ENCODE measurements at regions not wholly inside any gene's neighbourhood (a gene's known extent, or its start where the extent isn't known, plus 50 kb on each side); places are given as distances from the start of the nearest gene placed in this dataset.

GRCh38 chr4:160276785-160277325 lies 1174.0 kb downstream of the RAPGEF2 start:
- no peaks in the 10 kb centered on the region for H3K36me3 ChIP-seq (ENCODE audit: control insufficient read depth, insufficient read depth, low read length)
- H3K9me3 ChIP-seq (ENCODE audit: control insufficient read depth, insufficient read depth, low read depth, low read length): no peaks in the 10 kb centered on the region
- no peak overlapping the region for H3K27ac ChIP-seq (ENCODE audit: insufficient read depth, low read length)
- no peaks in the 10 kb centered on the region for H4K20me1 ChIP-seq (ENCODE audit: control insufficient read depth, extremely low read depth, insufficient read depth, low read length)
- H3K4me3 ChIP-seq (replicated peaks in 1 of 4; ENCODE audit: control extremely low read depth in 1 of 4, insufficient read depth in 1 of 4, low read depth in 3 of 4, low read length in 4 of 4): no peak overlapping the region
- no peak overlapping the region for H3K9ac ChIP-seq (ENCODE audit: insufficient read depth, low read length)
- no peaks in the 10 kb centered on the region for H3K79me2 ChIP-seq (ENCODE audit: control insufficient read depth, insufficient read depth, low read length)
- no peak for DNase-seq (ENCODE audit: low read depth in 2 of 2)
- H3K4me2 ChIP-seq (ENCODE audit: extremely low read depth, insufficient read depth, low read length): no peak overlapping the region
- no peaks in the 10 kb centered on the region for H3K4me1 ChIP-seq (ENCODE audit: control insufficient read depth, extremely low read depth, insufficient read depth, low read length)
- TF ChIP-seq EZH2 (IDR thresholded peaks at IDR 0.05; ENCODE audit: low read length, missing control alignments) (no peak), CTCF (conservative IDR thresholded peaks at IDR 0.05 in 1 of 2, IDR thresholded peaks at IDR 0.05 in 1 of 2; ENCODE audit: low read depth in 1 of 2, low read length in 2 of 2) (no peak)
- H2AFZ ChIP-seq (ENCODE audit: low read length): no peak overlapping the region
- no peaks in the 10 kb centered on the region for H3K27me3 ChIP-seq (ENCODE audit: control insufficient read depth, insufficient read depth, low read length)

- Histone ChIP-seq H3K4me3 (replicated peaks in 1 of 4; ENCODE audit: control extremely low read depth in 1 of 4, insufficient read depth in 1 of 4, low read depth in 3 of 4, low read length in 4 of 4) (no peak overlapping the region), H3K4me1 (ENCODE audit: control insufficient read depth, extremely low read depth, insufficient read depth, low read length) (no peaks in the 10 kb centered on the region), H4K20me1 (ENCODE audit: control insufficient read depth, extremely low read depth, insufficient read depth, low read length) (no peaks in the 10 kb centered on the region), H2AFZ (ENCODE audit: low read length) (no peak overlapping the region), H3K9me3 (ENCODE audit: control insufficient read depth, insufficient read depth, low read depth, low read length) (no peaks in the 10 kb centered on the region), H3K27me3 (ENCODE audit: control insufficient read depth, insufficient read depth, low read length) (no peaks in the 10 kb centered on the region), H3K9ac (ENCODE audit: insufficient read depth, low read length) (no peak overlapping the region), H3K79me2 (ENCODE audit: control insufficient read depth, insufficient read depth, low read length) (no peaks in the 10 kb centered on the region), H3K4me2 (ENCODE audit: extremely low read depth, insufficient read depth, low read length) (no peak overlapping the region), H3K27ac (ENCODE audit: insufficient read depth, low read length) (no peak overlapping the region), H3K36me3 (ENCODE audit: control insufficient read depth, insufficient read depth, low read length) (no peaks in the 10 kb centered on the region)
- TF ChIP-seq CTCF (conservative IDR thresholded peaks at IDR 0.05 in 1 of 2, IDR thresholded peaks at IDR 0.05 in 1 of 2; ENCODE audit: low read depth in 1 of 2, low read length in 2 of 2) (no peak), EZH2 (IDR thresholded peaks at IDR 0.05; ENCODE audit: low read length, missing control alignments) (no peak)
- no peak for DNase-seq (ENCODE audit: low read depth in 2 of 2)
Measured at GRCh38 chr4:160283081-160283480, 1180.2 kb downstream of the RAPGEF2 start.

- Histone ChIP-seq H3K27ac (ENCODE audit: insufficient read depth, low read length) (no peak overlapping the region), H3K4me2 (ENCODE audit: extremely low read depth, insufficient read depth, low read length) (no peak overlapping the region)
Measured at GRCh38 chr4:160284516-160284915, 1181.6 kb downstream of the RAPGEF2 start.

More at GRCh38 chr4:160284516-160284915, 1181.6 kb downstream of the RAPGEF2 start:
- DNase-seq (ENCODE audit: low read depth in 2 of 2): no peak
- no peaks in the 10 kb centered on the region for H3K4me1 ChIP-seq (ENCODE audit: control insufficient read depth, extremely low read depth, insufficient read depth, low read length)
- H4K20me1 ChIP-seq (ENCODE audit: control insufficient read depth, extremely low read depth, insufficient read depth, low read length): no peaks in the 10 kb centered on the region
- no peak for TF ChIP-seq CTCF (conservative IDR thresholded peaks at IDR 0.05 in 1 of 2, IDR thresholded peaks at IDR 0.05 in 1 of 2; ENCODE audit: low read depth in 1 of 2, low read length in 2 of 2)
- no peak for TF ChIP-seq EZH2 (IDR thresholded peaks at IDR 0.05; ENCODE audit: low read length, missing control alignments)
- H3K9ac ChIP-seq (ENCODE audit: insufficient read depth, low read length): no peak overlapping the region
- no peaks in the 10 kb centered on the region for H3K9me3 ChIP-seq (ENCODE audit: control insufficient read depth, insufficient read depth, low read depth, low read length)
- no peaks in the 10 kb centered on the region for H3K36me3 ChIP-seq (ENCODE audit: control insufficient read depth, insufficient read depth, low read length)
- no peak overlapping the region for H2AFZ ChIP-seq (ENCODE audit: low read length)
- H3K27me3 ChIP-seq (ENCODE audit: control insufficient read depth, insufficient read depth, low read length): no peaks in the 10 kb centered on the region
- H3K4me3 ChIP-seq (replicated peaks in 1 of 4; ENCODE audit: control extremely low read depth in 1 of 4, insufficient read depth in 1 of 4, low read depth in 3 of 4, low read length in 4 of 4): no peak overlapping the region
- no peaks in the 10 kb centered on the region for H3K79me2 ChIP-seq (ENCODE audit: control insufficient read depth, insufficient read depth, low read length)

All from fibroblast of lung (primary cell).